ENCODE measurements at regions not wholly inside any gene's neighbourhood (a gene's known extent, or its start where the extent isn't known, plus 50 kb on each side); places are given as distances from the start of the nearest gene placed in this dataset.

GRCh38 chr5:28451483-28451882 lies 1413.1 kb upstream of the CDH9 start:
- Mint-ChIP-seq H3K4me3 (no peak overlapping the region), H3K4me1 (no peaks in the 10 kb centered on the region), H3K36me3 (no peaks in the 10 kb centered on the region), H3K27ac (no peak overlapping the region), H3K9me3 (peaks cover 8% of the 10 kb centered on the region), H3K27me3 (ENCODE audit: insufficient read depth, low read depth) (no peaks in the 10 kb centered on the region)
- H2AFZ ChIP-seq (replicated peaks): no peak overlapping the region
- no peaks in the 10 kb centered on the region for H3K4me1 ChIP-seq
- no peak overlapping the region for H3K9ac ChIP-seq
- no peaks in the 10 kb centered on the region for H3K36me3 ChIP-seq
- no peaks in the 10 kb centered on the region for H3K9me3 ChIP-seq (ENCODE audit: low read depth)
- H3K4me3 ChIP-seq: no peak overlapping the region
- H3K79me2 ChIP-seq (ENCODE audit: low read depth): no peaks in the 10 kb centered on the region
- no peak for DNase-seq (ENCODE audit: low spot score)
- H3F3A ChIP-seq (ENCODE audit: low read depth): no peaks in the 10 kb centered on the region
- no peak overlapping the region for H3K27ac ChIP-seq
- H3K27me3 ChIP-seq: no peaks in the 10 kb centered on the region
- TF ChIP-seq EZH2phosphoT487 (IDR thresholded peaks at IDR 0.05) (no peak), CTCF (IDR thresholded peaks at IDR 0.05) (no peak), EZH2 (IDR thresholded peaks at IDR 0.05) (no peak)
- no peaks in the 10 kb centered on the region for H4K20me1 ChIP-seq (ENCODE audit: low read depth)
- no peak overlapping the region for H3K4me2 ChIP-seq

GRCh38 chr5:28450997-28451396 lies 1412.6 kb upstream of the CDH9 start:
- Histone ChIP-seq H3K79me2 (ENCODE audit: low read depth) (no peaks in the 10 kb centered on the region), H3F3A (ENCODE audit: low read depth) (no peaks in the 10 kb centered on the region), H3K9ac (no peak overlapping the region), H3K27ac (no peak overlapping the region), H3K4me3 (no peak overlapping the region), H2AFZ (replicated peaks) (no peak overlapping the region), H3K36me3 (no peaks in the 10 kb centered on the region), H3K9me3 (ENCODE audit: low read depth) (no peaks in the 10 kb centered on the region), H4K20me1 (ENCODE audit: low read depth) (no peaks in the 10 kb centered on the region), H3K27me3 (no peaks in the 10 kb centered on the region), H3K4me2 (no peak overlapping the region), H3K4me1 (no peaks in the 10 kb centered on the region)
- peaks cover 8% of the 10 kb centered on the region for H3K9me3 Mint-ChIP-seq
- no peak overlapping the region for H3K27ac Mint-ChIP-seq
- H3K4me1 Mint-ChIP-seq: no peaks in the 10 kb centered on the region
- H3K27me3 Mint-ChIP-seq (ENCODE audit: insufficient read depth, low read depth): no peaks in the 10 kb centered on the region
- H3K36me3 Mint-ChIP-seq: no peaks in the 10 kb centered on the region
- TF ChIP-seq CTCF (IDR thresholded peaks at IDR 0.05) (no peak), EZH2phosphoT487 (IDR thresholded peaks at IDR 0.05) (no peak), EZH2 (IDR thresholded peaks at IDR 0.05) (no peak)
- no peak overlapping the region for H3K4me3 Mint-ChIP-seq
- DNase-seq (ENCODE audit: low spot score): no peak

GRCh38 chr5:28448791-28449190 lies 1410.4 kb upstream of the CDH9 start:
- TF ChIP-seq CTCF (IDR thresholded peaks at IDR 0.05): no peak
- TF ChIP-seq EZH2 (IDR thresholded peaks at IDR 0.05): no peak
- TF ChIP-seq EZH2phosphoT487 (IDR thresholded peaks at IDR 0.05): no peak
- no peak overlapping the region for H3K4me3 Mint-ChIP-seq

More at GRCh38 chr5:28448791-28449190, 1410.4 kb upstream of the CDH9 start:
- no peak overlapping the region for H3K9ac ChIP-seq
- no peaks in the 10 kb centered on the region for H3K79me2 ChIP-seq (ENCODE audit: low read depth)
- H3K9me3 ChIP-seq (ENCODE audit: low read depth): no peaks in the 10 kb centered on the region
- H3K4me1 ChIP-seq: no peaks in the 10 kb centered on the region
- H3F3A ChIP-seq (ENCODE audit: low read depth): no peaks in the 10 kb centered on the region
- no peaks in the 10 kb centered on the region for H3K4me1 Mint-ChIP-seq
- no peak overlapping the region for H2AFZ ChIP-seq (replicated peaks)
- no peaks in the 10 kb centered on the region for H3K36me3 ChIP-seq
- no peaks in the 10 kb centered on the region for H3K27me3 ChIP-seq
- DNase-seq (ENCODE audit: low spot score): no peak
- no peaks in the 10 kb centered on the region for H3K27me3 Mint-ChIP-seq (ENCODE audit: insufficient read depth, low read depth)
- no peak overlapping the region for H3K4me3 ChIP-seq
- H3K36me3 Mint-ChIP-seq: peaks cover 2% of the 10 kb centered on the region
- no peaks in the 10 kb centered on the region for H4K20me1 ChIP-seq (ENCODE audit: low read depth)
- peaks cover 23% of the 10 kb centered on the region for H3K9me3 Mint-ChIP-seq
- no peak overlapping the region for H3K27ac ChIP-seq
- no peak overlapping the region for H3K27ac Mint-ChIP-seq
- no peak overlapping the region for H3K4me2 ChIP-seq
